Trophoblast cell (in vitro differentiated cells and primary cell): ENCODE measurements at regions not wholly inside any gene's neighbourhood (a gene's known extent, or its start where the extent isn't known, plus 50 kb on each side); places are given as distances from the start of the nearest gene placed in this dataset.

Source experiments
- DNase-seq, 2 donors: peaks; one replicate each; pipeline ENCODE4 v3.0.0-alpha.2; 2016
- H2AFZ ChIP-seq: 2 replicates; pipeline ENCODE4 v1.6.1; 2013; ENCODE audit warnings: low read length, moderate library complexity, mild to moderate bottlenecking; ENCODE audit not compliant: insufficient read depth, poor library complexity
- H2AK5ac ChIP-seq: 2 replicates; pipeline ENCODE4 v1.6.1; 2013; ENCODE audit warnings: mild to moderate bottlenecking, low read length
- H2BK120ac ChIP-seq: 2 replicates; pipeline ENCODE4 v1.6.1; 2013; ENCODE audit warnings: low read length, mild to moderate bottlenecking, moderate library complexity; ENCODE audit not compliant: insufficient read depth, poor library complexity
- H2BK12ac ChIP-seq: 2 replicates; pipeline ENCODE4 v1.6.1; 2013; ENCODE audit warnings: mild to moderate bottlenecking, low read length, moderate library complexity
- H2BK5ac ChIP-seq: 2 replicates; pipeline ENCODE4 v1.6.1; 2013; ENCODE audit warnings: low read length, low read depth, moderate library complexity, mild to moderate bottlenecking; ENCODE audit not compliant: poor library complexity
- H3K14ac ChIP-seq: 2 replicates; pipeline ENCODE4 v1.6.1; 2013; ENCODE audit warnings: mild to moderate bottlenecking, low read length
- H3K18ac ChIP-seq: 2 replicates; pipeline ENCODE4 v1.6.1; 2013; ENCODE audit warnings: mild to moderate bottlenecking, low read length
- H3K23ac ChIP-seq: 2 replicates; pipeline ENCODE4 v1.6.1; 2013; ENCODE audit warnings: low read length
- H3K27ac ChIP-seq: 2 replicates; pipeline ENCODE4 v1.5.1; 2013; ENCODE audit warnings: low read depth, mild to moderate bottlenecking, inconsistent platforms, low read length, moderate library complexity
- H3K27me3 ChIP-seq: 2 replicates; pipeline ENCODE4 v1.6.1; 2013; ENCODE audit warnings: inconsistent platforms, mild to moderate bottlenecking, low read length, moderate library complexity; ENCODE audit not compliant: insufficient read depth
- H3K36me3 ChIP-seq, 2 experiments: 1 replicate in 1 of 2; 2 replicates in 1 of 2; pipeline ENCODE4 v1.6.1; 2013; ENCODE audit warnings: low read length in 2 of 2, mild to moderate bottlenecking in 2 of 2, moderate library complexity in 1 of 2; ENCODE audit not compliant: insufficient read depth in 2 of 2, control insufficient read depth in 1 of 2
- H3K4ac ChIP-seq: 2 replicates; pipeline ENCODE4 v1.6.1; 2013; ENCODE audit warnings: low read depth, mild to moderate bottlenecking, low read length, moderate library complexity
- H3K4me1 ChIP-seq, 2 experiments: 1 replicate in 1 of 2; 2 replicates in 1 of 2; pipeline ENCODE4 v1.6.1; 2013; ENCODE audit warnings: low read length in 2 of 2, mild to moderate bottlenecking in 2 of 2, moderate library complexity in 1 of 2; ENCODE audit not compliant: insufficient read depth in 2 of 2, control insufficient read depth in 1 of 2
- H3K4me2 ChIP-seq: 2 replicates; pipeline ENCODE4 v1.6.1; 2013; ENCODE audit warnings: inconsistent platforms, mild to moderate bottlenecking, low read length, moderate library complexity
- H3K4me3 ChIP-seq: 2 replicates; pipeline ENCODE4 v1.5.1; 2013; ENCODE audit warnings: mild to moderate bottlenecking, low read depth, low read length, inconsistent platforms
- H3K79me1 ChIP-seq: one replicate; pipeline ENCODE4 v1.6.1; 2013; ENCODE audit warnings: low read length
- H3K79me2 ChIP-seq: 2 replicates; pipeline ENCODE4 v1.6.1; 2013; ENCODE audit warnings: low read length, mild to moderate bottlenecking; ENCODE audit not compliant: control insufficient read depth, insufficient read depth, poor library complexity
- H3K9ac ChIP-seq: 2 replicates; pipeline ENCODE4 v1.6.1; 2013; ENCODE audit warnings: mild to moderate bottlenecking, low read length
- H3K9me3 ChIP-seq: 2 replicates; pipeline ENCODE4 v1.6.1; 2013; ENCODE audit warnings: low read depth, mild to moderate bottlenecking, control low read depth, inconsistent platforms, low read length; ENCODE audit not compliant: insufficient read depth
- H4K12ac ChIP-seq: 2 replicates; pipeline ENCODE4 v1.6.1; 2013; ENCODE audit warnings: low read depth, mild to moderate bottlenecking, low read length, moderate library complexity
- H4K8ac ChIP-seq: 2 replicates; pipeline ENCODE4 v1.6.1; 2013; ENCODE audit warnings: low read depth, mild to moderate bottlenecking, low read length, moderate library complexity
- H4K91ac ChIP-seq: one replicate; pipeline ENCODE4 v1.6.1; 2013; ENCODE audit warnings: low read depth, mild to moderate bottlenecking, low read length, moderate library complexity
- WGBS: extraction: QIAGEN DNeasy Blood & Tissue Kit; methylation state at CpG from one replicate; pipeline ENCODE4 v1.1.7; 2013; ENCODE audit warnings: missing lambda C conversion rate; ENCODE audit not compliant: insufficient read length, insufficient coverage; ENCODE audit errors: extremely low coverage; 5-methylcytosine and 5-hydroxymethylcytosine counted together

- Histone ChIP-seq H4K12ac (no peak overlapping the region), H3K27ac (no peak overlapping the region), H2BK5ac (no peak overlapping the region), H3K79me2 (no peaks in the 10 kb centered on the region), H2BK120ac (no peak overlapping the region), H2AFZ (no peak overlapping the region), H2BK12ac (no peak overlapping the region), H3K36me3 (peaks cover 2% of the 10 kb centered on the region in 2 experiments), H3K4me1 (peaks cover 7 to 9% of the 10 kb centered on the region in 2 experiments), H4K91ac (no peak overlapping the region), H3K4me3 (no peak overlapping the region), H3K9ac (no peak overlapping the region), H3K18ac (no peak overlapping the region), H4K8ac (no peak overlapping the region), H3K9me3 (no peaks in the 10 kb centered on the region), H3K4ac (no peak overlapping the region), H3K23ac (no peak overlapping the region), H3K4me2 (no peak overlapping the region), H3K27me3 (no peaks in the 10 kb centered on the region), H3K14ac (no peak overlapping the region), H3K79me1 (no peaks in the 10 kb centered on the region), H2AK5ac (no peak overlapping the region)
- WGBS: no CpG with 5 or more reads among the region's 1 CpG
- no peak for DNase-seq
These were observed 76.8 kb upstream of the RAB40AL start for GRCh38 chrX:102860235-102860634.

GRCh38 chrX:102863735-102864134 lies 73.3 kb upstream of the RAB40AL start:
- Histone ChIP-seq H2BK12ac (no peak overlapping the region), H3K14ac (no peak overlapping the region), H4K91ac (no peak overlapping the region), H3K79me2 (no peaks in the 10 kb centered on the region), H3K18ac (no peak overlapping the region), H2BK5ac (no peak overlapping the region), H3K9ac (no peak overlapping the region), H3K9me3 (no peaks in the 10 kb centered on the region), H3K4ac (no peak overlapping the region), H2AFZ (no peak overlapping the region), H3K4me2 (no peak overlapping the region), H3K36me3 (peaks cover 2 to 6% of the 10 kb centered on the region in 2 experiments), H2BK120ac (no peak overlapping the region), H3K27ac (no peak overlapping the region), H3K4me3 (no peak overlapping the region), H3K79me1 (no peaks in the 10 kb centered on the region), H2AK5ac (no peak overlapping the region), H3K4me1 (peaks cover 7 to 8% of the 10 kb centered on the region in 2 experiments), H3K23ac (no peak overlapping the region), H4K8ac (no peak overlapping the region), H3K27me3 (no peaks in the 10 kb centered on the region), H4K12ac (no peak overlapping the region)
- peak; percentile 58 to 92 for DNase-seq
- no CpG with 5 or more reads among the region's 4 CpGs for WGBS

- no peak overlapping the region for H4K8ac ChIP-seq
- H2BK120ac ChIP-seq: no peak overlapping the region
- H3K18ac ChIP-seq: no peak overlapping the region
- peaks cover 3 to 6% of the 10 kb centered on the region in 2 experiments for H3K36me3 ChIP-seq
- no peak overlapping the region for H3K14ac ChIP-seq
- H3K4me3 ChIP-seq: no peak overlapping the region
- no peaks in the 10 kb centered on the region for H3K9me3 ChIP-seq
- no peaks in the 10 kb centered on the region for H3K27me3 ChIP-seq
- H3K4me1 ChIP-seq: no peaks in the 10 kb centered on the region
- no peak overlapping the region for H3K4me2 ChIP-seq
- H2BK12ac ChIP-seq: no peak overlapping the region
- H3K9ac ChIP-seq: no peak overlapping the region
- H2BK5ac ChIP-seq: no peak overlapping the region
- WGBS: no CpG with 5 or more reads among the region's 2 CpGs
- no peak overlapping the region for H2AFZ ChIP-seq
- no peaks in the 10 kb centered on the region for H3K79me2 ChIP-seq
- H3K4ac ChIP-seq: no peak overlapping the region
- H3K23ac ChIP-seq: no peak overlapping the region
- no peak overlapping the region for H3K27ac ChIP-seq
- H4K91ac ChIP-seq: no peak overlapping the region
- no peaks in the 10 kb centered on the region for H3K79me1 ChIP-seq
- H2AK5ac ChIP-seq: no peak overlapping the region
- no peak for DNase-seq
- H4K12ac ChIP-seq: no peak overlapping the region
These were observed 70.0 kb upstream of the RAB40AL start for GRCh38 chrX:102866981-102867656.

GRCh38 chrX:102883491-102883890 lies 53.6 kb upstream of the RAB40AL start:
- H3K9me3 ChIP-seq: no peaks in the 10 kb centered on the region
- no peaks in the 10 kb centered on the region for H3K4me1 ChIP-seq
- no peak overlapping the region for H3K27ac ChIP-seq
- H3K27me3 ChIP-seq: no peaks in the 10 kb centered on the region
- no CpG with 5 or more reads among the region's 7 CpGs for WGBS
- H3K79me2 ChIP-seq: no peaks in the 10 kb centered on the region
- no peak overlapping the region for H3K4ac ChIP-seq
- no peak overlapping the region for H3K23ac ChIP-seq
- H2BK120ac ChIP-seq: no peak overlapping the region
- no peak overlapping the region for H2AK5ac ChIP-seq
- H3K79me1 ChIP-seq: no peaks in the 10 kb centered on the region
- peak; percentile 72 to 91 for DNase-seq
- peaks cover 0 to 4% of the 10 kb centered on the region in 2 experiments for H3K36me3 ChIP-seq
- no peak overlapping the region for H2BK12ac ChIP-seq
- H3K14ac ChIP-seq: no peak overlapping the region
- no peak overlapping the region for H3K9ac ChIP-seq
- no peak overlapping the region for H3K4me2 ChIP-seq
- no peak overlapping the region for H4K8ac ChIP-seq
- H2AFZ ChIP-seq: no peak overlapping the region
- no peak overlapping the region for H4K91ac ChIP-seq
- H4K12ac ChIP-seq: no peak overlapping the region
- no peak overlapping the region for H2BK5ac ChIP-seq
- no peak overlapping the region for H3K4me3 ChIP-seq
- H3K18ac ChIP-seq: no peak overlapping the region
